ENCODE measurements at regions not wholly inside any gene's neighbourhood (a gene's known extent, or its start where the extent isn't known, plus 50 kb on each side); places are given as distances from the start of the nearest gene placed in this dataset.

DNA sequence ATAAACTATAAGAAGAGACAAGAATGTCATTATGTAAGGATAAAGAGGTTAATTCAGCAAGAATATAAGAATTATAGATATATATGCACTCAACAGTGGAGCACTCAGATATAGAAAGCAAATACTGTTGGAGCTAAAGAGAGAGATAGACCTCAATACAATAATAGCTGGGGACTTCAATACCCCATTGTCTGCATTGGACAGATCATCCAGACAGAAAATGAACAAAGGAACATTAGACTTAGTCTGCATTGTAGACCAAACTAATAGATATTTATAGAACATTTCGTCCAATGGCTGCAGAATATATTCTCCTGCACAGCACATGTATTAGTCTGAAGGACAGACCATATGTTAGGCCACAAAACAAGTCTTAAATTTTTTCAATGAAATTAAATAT, 777.1 kb downstream of the CDH18 start:
- FAIRE-seq (no peak), DNase-seq (ENCODE audit: low read depth in 1 of 2, low spot score in 2 of 2) (no peak)
- H2BK12ac ChIP-seq (ENCODE audit: low read depth, low read length): no peak overlapping the region
- no peaks in the 10 kb centered on the region for H3K27me3 ChIP-seq (replicated peaks in 1 of 4; ENCODE audit: control insufficient read depth in 3 of 4, extremely low read depth in 1 of 4, insufficient read depth in 3 of 4, low read length in 3 of 4)
- no peaks in the 10 kb centered on the region for H4K20me1 ChIP-seq (replicated peaks in 1 of 2; ENCODE audit: control insufficient read depth in 1 of 2, insufficient read depth in 2 of 2, low read length in 2 of 2)
- H3K36me3 ChIP-seq (ENCODE audit: control insufficient read depth in 2 of 4, insufficient read depth in 4 of 4, low read length in 3 of 4): no peaks in the 10 kb centered on the region
- no peaks in the 10 kb centered on the region for H3K23me2 ChIP-seq (ENCODE audit: low read depth, low read length)
- CTCF ChIA-PET (ENCODE audit: partially characterized antibody): no interaction called here
- 92% methylated on average over 1 of the region's 1 CpG; no CpG with 5 or more reads in 1 of the 2 experiments for WGBS, 2 experiments (ENCODE audit: extremely low coverage in 1 of 2, insufficient coverage in 1 of 2, insufficient read length in 1 of 2, insufficient replicate concordance in 2 of 2, low coverage in 1 of 2, low lambda C conversion rate in 2 of 2, missing lambda C conversion rate in 1 of 2)
- H2BK5ac ChIP-seq (ENCODE audit: low read depth, low read length): no peak overlapping the region
- no peak overlapping the region for H3K4ac ChIP-seq (replicated peaks; ENCODE audit: insufficient read length, low read depth, low read length)
- POLR2A ChIA-PET (ENCODE audit: partially characterized antibody): no interaction called here
- no peak overlapping the region for H4K8ac ChIP-seq (ENCODE audit: extremely low read depth, insufficient read depth, low read length)
- no peak overlapping the region for H2BK120ac ChIP-seq (replicated peaks; ENCODE audit: low read depth, low read length)
- no peak overlapping the region for H2BK20ac ChIP-seq (ENCODE audit: low read length)
- H3K23ac ChIP-seq (ENCODE audit: insufficient read length): no peak overlapping the region
- H3K9me3 ChIP-seq (ENCODE audit: insufficient read depth in 2 of 2, low read depth in 1 of 2, low read length in 1 of 2): no peaks in the 10 kb centered on the region
- no peak overlapping the region for H2BK15ac ChIP-seq (ENCODE audit: low read length)
- no peak overlapping the region for H4K91ac ChIP-seq (replicated peaks; ENCODE audit: insufficient read length, low read length)
- no peak overlapping the region for H2AFZ ChIP-seq (ENCODE audit: low read length)
- no peak overlapping the region for H3K18ac ChIP-seq (ENCODE audit: extremely low read depth, low read length)
- H3K56ac ChIP-seq (replicated peaks; ENCODE audit: insufficient read length, low read depth, low read length): no peak overlapping the region
- H3K14ac ChIP-seq (ENCODE audit: insufficient read length): no peak overlapping the region
- no peak overlapping the region for H2AK5ac ChIP-seq (ENCODE audit: low read depth, low read length)
- H3K9ac ChIP-seq (replicated peaks in 1 of 4; ENCODE audit: extremely low read depth in 1 of 4, low read depth in 3 of 4, low read length in 3 of 4): no peak overlapping the region
- no peaks in the 10 kb centered on the region for H3K4me1 ChIP-seq (replicated peaks in 1 of 4; ENCODE audit: control insufficient read depth in 3 of 4, insufficient read depth in 4 of 4, low read length in 3 of 4)
- H3K27ac ChIP-seq (ENCODE audit: low read depth, low read length): no peak overlapping the region
- H3K4me2 ChIP-seq (ENCODE audit: insufficient read depth in 1 of 2, low read depth in 2 of 2, low read length in 2 of 2): no peak overlapping the region
- TF ChIP-seq RNF2 (IDR thresholded peaks at IDR 0.05; ENCODE audit: borderline replicate concordance, low read depth, low read length, missing control alignments, poor library complexity, severe bottlenecking) (no peak), GTF2F1 (IDR thresholded peaks at IDR 0.05; ENCODE audit: borderline replicate concordance, low read depth, low read length) (no peak), KDM1A (IDR thresholded peaks at IDR 0.05; ENCODE audit: borderline replicate concordance, low read length) (no peak)
- no peak overlapping the region for H3K4me3 ChIP-seq (ENCODE audit: extremely low read depth in 1 of 4, insufficient read depth in 2 of 4, low read depth in 3 of 4, low read length in 4 of 4)
- H3K79me2 ChIP-seq (ENCODE audit: control insufficient read depth in 1 of 2, insufficient read depth in 2 of 2, low read length in 2 of 2): no peaks in the 10 kb centered on the region
- H4K5ac ChIP-seq (ENCODE audit: insufficient read length, low read depth, low read length): no peak overlapping the region
- no peaks in the 10 kb centered on the region for H3K79me1 ChIP-seq (ENCODE audit: low read depth, low read length)

Measured in H1 (cell line).